ENCODE measurements at regions not wholly inside any gene's neighbourhood (a gene's known extent, or its start where the extent isn't known, plus 50 kb on each side); places are given as distances from the start of the nearest gene placed in this dataset.

- TF ChIP-seq POLR2A (IDR thresholded peaks at IDR 0.05; ENCODE audit: low read length) (no peak), GATA1 (IDR thresholded peaks at IDR 0.05; ENCODE audit: low read depth, low read length) (no peak)
- DNase-seq = no peak
Observed at GRCh38 chr21:15170614-15171013, 105.8 kb upstream of the NRIP1 start.

DNA sequence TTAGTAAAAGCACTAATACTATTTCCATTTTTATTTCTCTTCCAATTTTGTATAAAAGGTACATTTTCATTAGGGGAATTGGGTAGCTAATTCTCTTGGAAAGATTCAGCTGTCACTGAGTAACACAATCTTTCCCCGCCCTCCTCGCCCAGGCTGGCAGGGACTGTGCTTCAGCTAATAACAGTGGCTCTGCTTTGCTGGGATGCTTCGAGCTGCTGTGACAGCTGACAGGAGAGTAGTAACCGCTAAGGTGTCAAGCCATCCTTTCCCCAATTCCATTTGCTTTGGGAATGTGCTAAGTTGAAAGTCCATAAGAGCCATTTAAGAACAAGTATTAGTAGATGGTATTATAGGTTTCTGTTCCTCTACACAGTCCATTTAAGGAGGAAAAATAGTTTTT, 106.7 kb upstream of the NRIP1 start:
- DNase-seq = no peak

DNA sequence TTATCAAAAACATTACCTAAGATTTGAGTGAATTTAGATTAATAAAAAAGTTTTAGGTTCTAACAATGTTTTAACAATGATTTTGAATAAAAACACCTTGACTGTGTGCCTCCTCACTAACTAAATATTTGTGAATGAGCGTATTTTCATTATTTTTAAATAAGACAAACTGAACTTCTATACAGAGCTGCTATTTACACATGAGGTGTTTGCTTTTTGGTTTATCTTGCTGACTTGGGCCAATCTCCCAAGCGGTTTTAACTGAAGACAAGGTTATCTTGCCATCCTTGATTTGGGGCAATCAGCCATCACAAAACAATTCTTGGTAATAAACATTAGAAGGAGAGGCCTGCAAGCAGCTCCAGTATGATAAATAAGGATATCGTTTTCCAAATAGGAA, 108.2 kb upstream of the NRIP1 start:
- no peak for TF ChIP-seq GATA1 (IDR thresholded peaks at IDR 0.05; ENCODE audit: low read depth, low read length)
- no peak for TF ChIP-seq POLR2A (IDR thresholded peaks at IDR 0.05; ENCODE audit: low read length)
- no peak for DNase-seq

More for the DNA sequence above, 106.7 kb upstream of the NRIP1 start:
- TF ChIP-seq GATA1 (IDR thresholded peaks at IDR 0.05; ENCODE audit: low read depth, low read length) = no peak
- TF ChIP-seq POLR2A (IDR thresholded peaks at IDR 0.05; ENCODE audit: low read length) = no peak

DNA sequence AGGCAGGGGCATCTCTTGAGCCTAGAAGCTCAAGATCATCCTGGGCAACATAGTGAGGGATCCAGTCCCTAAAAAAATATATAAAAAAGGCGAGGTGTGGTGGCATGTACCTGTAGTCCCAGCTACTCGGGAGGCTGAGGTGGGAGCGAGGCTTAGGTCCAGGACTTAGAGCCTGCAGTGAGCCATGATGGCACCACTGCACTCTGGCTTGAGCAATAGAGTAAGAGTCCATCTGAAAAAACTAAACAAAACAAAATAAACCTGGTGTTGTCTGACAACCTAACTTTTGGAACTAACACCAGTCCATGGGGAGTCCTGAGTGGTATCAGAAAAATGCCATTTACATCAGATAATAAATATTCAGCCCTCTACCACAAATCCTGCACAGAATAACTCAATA, 110.1 kb upstream of the NRIP1 start:
- no peak for DNase-seq
- TF ChIP-seq POLR2A (IDR thresholded peaks at IDR 0.05; ENCODE audit: low read length) (no peak), GATA1 (IDR thresholded peaks at IDR 0.05; ENCODE audit: low read depth, low read length) (no peak)

GRCh38 chr21:15182731-15183130, 117.9 kb upstream of the NRIP1 start:
- DNase-seq = no peak
- TF ChIP-seq GATA1 (IDR thresholded peaks at IDR 0.05; ENCODE audit: low read depth, low read length) = no peak
- TF ChIP-seq POLR2A (IDR thresholded peaks at IDR 0.05; ENCODE audit: low read length) = no peak

DNA sequence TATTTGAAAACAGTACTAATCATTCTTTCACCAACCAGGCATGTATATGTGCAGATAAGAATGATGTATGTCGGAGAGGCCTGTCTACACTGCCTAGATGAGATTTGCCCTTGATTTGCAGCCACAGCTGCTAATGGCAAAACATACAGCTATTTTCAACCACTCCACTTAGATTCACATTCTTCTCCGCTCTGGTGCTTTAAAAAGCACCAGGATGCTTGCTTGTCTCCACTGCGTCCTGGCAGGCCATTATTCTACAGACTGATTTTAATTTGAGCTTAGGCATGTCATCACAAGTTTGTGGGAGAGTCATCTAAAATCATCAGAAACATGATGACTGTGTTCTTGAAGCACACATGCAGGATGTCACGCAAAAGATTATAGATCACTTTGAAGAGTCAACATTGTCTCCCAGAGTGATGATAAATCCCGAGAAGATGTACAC, 119.0 kb upstream of the NRIP1 start:
- DNase-seq = no peak
- TF ChIP-seq GATA1 (IDR thresholded peaks at IDR 0.05; ENCODE audit: low read depth, low read length) (no peak), POLR2A (IDR thresholded peaks at IDR 0.05; ENCODE audit: low read length) (no peak)

DNA sequence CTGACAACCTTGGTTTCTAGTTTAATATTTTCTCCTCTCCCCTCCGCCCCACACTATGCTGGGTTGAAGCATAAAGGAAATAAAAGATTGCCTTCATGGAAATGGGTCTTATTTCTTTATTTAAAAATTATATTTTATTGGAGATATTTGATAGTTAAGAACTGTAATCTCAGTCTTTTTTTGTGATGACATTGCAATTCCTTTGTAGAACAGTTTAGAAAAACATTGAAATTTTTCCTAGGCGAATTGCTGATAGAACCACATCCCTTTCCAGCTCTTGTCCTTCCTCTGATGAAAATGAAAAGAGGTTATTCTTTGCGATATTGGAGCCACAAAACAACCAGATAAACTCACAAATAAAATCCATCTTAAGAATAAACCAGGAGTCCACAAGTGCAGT, 125.6 kb upstream of the NRIP1 start:
- TF ChIP-seq GATA1 (IDR thresholded peaks at IDR 0.05; ENCODE audit: low read depth, low read length) (no peak), POLR2A (IDR thresholded peaks at IDR 0.05; ENCODE audit: low read length) (no peak)
- DNase-seq = no peak

DNA sequence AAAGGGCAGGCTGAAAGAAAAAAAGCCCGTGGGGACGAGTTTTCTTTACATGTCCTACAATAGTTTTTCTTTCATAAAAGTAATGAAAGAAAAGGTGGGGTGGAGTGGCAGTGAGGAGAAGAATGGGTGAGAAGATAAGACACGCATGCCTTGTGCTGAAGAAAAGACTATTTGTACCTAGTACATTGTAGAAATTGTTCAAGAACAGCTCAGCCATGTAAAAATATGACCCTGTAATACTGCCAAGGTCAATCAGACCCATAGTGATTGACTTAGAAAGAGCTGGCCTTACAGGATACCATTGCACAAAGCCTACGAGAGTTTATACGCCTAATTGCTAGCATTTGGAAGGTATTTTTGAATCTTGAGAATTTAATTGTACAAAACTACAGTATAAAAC, 126.0 kb upstream of the NRIP1 start:
- TF ChIP-seq POLR2A (IDR thresholded peaks at IDR 0.05; ENCODE audit: low read length) = no peak
- TF ChIP-seq GATA1 (IDR thresholded peaks at IDR 0.05; ENCODE audit: low read depth, low read length) = no peak
- DNase-seq = no peak

GRCh38 chr21:15191342-15191741, 126.5 kb upstream of the NRIP1 start:
- no peak for DNase-seq
- TF ChIP-seq POLR2A (IDR thresholded peaks at IDR 0.05; ENCODE audit: low read length) (no peak), GATA1 (IDR thresholded peaks at IDR 0.05; ENCODE audit: low read depth, low read length) (no peak)

DNA sequence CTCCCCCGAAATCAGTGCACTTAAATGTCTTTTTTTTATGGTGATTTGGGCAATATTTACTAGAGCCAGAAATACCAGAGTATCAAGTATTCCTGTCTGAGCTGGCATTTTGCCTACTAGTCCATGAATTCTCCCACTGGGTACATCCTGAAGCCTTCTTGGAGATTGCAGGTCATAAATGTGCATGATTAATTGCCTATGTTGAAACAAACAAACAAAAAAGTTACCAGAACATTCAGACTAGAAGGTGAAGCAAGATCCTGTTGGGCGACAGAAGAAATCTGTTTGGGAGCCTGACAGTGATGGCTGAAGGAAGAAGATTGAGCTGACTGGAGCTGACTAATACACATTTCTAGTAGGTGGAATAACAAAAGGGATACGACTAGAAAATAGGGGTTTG, 127.4 kb upstream of the NRIP1 start:
- TF ChIP-seq GATA1 (IDR thresholded peaks at IDR 0.05; ENCODE audit: low read depth, low read length) (no peak), POLR2A (IDR thresholded peaks at IDR 0.05; ENCODE audit: low read length) (no peak)
- DNase-seq = no peak

DNA sequence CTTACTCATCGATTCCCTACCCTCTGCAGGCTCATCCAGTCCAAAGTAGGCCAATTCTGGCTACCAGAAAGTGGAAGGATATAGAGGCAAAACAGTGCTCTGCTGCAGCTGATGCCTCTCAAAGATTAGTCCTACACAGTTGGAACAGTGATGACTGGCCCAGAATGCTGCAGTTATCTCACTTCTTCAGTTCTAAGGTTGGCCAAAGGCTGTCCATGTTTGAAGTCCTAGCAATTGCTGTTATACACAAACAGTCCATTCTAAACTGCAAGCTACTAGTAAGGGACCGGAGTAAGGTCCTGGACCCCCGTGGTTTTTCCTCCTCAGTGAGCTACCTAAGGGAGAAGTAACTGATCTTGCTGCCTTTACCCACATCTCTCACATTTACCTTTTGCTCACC, 129.1 kb upstream of the NRIP1 start:
- TF ChIP-seq POLR2A (IDR thresholded peaks at IDR 0.05; ENCODE audit: low read length) = no peak
- no peak for TF ChIP-seq GATA1 (IDR thresholded peaks at IDR 0.05; ENCODE audit: low read depth, low read length)
- DNase-seq = no peak

- no peak for DNase-seq
Observed at GRCh38 chr21:15195104-15195503, 130.3 kb upstream of the NRIP1 start.

DNA sequence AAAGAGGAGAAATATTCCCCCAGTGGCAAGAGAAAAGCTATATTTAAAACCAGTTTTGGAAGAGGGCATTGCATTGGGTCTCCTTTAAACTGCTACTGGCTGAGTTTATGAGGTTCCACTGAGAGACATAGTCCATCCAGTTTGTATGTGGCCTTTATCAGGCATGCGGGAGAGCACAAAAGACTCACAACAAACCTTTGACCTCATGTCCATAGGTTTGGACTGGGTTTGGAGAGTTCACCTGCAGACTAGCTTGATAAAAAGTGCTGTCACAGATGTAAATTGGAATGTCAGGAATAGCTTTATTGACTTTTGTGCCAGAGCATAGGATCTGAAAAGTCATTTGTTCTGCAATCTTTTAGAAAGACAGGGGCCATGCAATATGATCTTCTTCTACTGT, 131.0 kb upstream of the NRIP1 start:
- DNase-seq = no peak
- TF ChIP-seq POLR2A (IDR thresholded peaks at IDR 0.05; ENCODE audit: low read length) = no peak
- TF ChIP-seq GATA1 (IDR thresholded peaks at IDR 0.05; ENCODE audit: low read depth, low read length) = no peak

More at GRCh38 chr21:15195104-15195503, 130.3 kb upstream of the NRIP1 start:
- TF ChIP-seq GATA1 (IDR thresholded peaks at IDR 0.05; ENCODE audit: low read depth, low read length) (no peak), POLR2A (IDR thresholded peaks at IDR 0.05; ENCODE audit: low read length) (no peak)

DNA sequence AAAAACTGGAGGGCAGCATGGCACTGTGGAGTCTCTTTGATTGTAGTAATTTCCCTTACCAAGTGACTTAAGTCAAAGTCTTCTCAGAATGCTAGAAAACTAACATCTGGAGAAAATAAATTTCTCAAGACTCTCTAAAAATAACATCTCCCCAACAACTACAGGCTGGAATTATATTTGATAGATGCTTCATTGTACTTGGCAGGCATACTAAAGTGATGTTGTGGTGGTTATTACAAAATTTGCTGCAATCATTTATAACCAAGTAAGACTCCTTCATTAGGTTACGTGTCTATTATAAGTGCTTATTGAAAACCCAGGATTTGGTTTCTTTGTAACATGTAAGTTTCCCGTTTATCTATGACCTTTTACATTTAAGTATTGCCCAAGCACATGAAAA, 132.9 kb upstream of the NRIP1 start:
- no peak for DNase-seq
- no peak for TF ChIP-seq POLR2A (IDR thresholded peaks at IDR 0.05; ENCODE audit: low read length)
- TF ChIP-seq GATA1 (IDR thresholded peaks at IDR 0.05; ENCODE audit: low read depth, low read length) = no peak

- no peak for DNase-seq
- TF ChIP-seq GATA1 (IDR thresholded peaks at IDR 0.05; ENCODE audit: low read depth, low read length) (no peak), POLR2A (IDR thresholded peaks at IDR 0.05; ENCODE audit: low read length) (no peak)
Observed at GRCh38 chr21:15199414-15200383, 134.9 kb upstream of the NRIP1 start.

Measured in erythroblast (primary cell).